ENCODE measurements at regions not wholly inside any gene's neighbourhood (a gene's known extent, or its start where the extent isn't known, plus 50 kb on each side); places are given as distances from the start of the nearest gene placed in this dataset.
"Not testable (repeated sequence)": the region's sequence is repeated elsewhere in the genome, so short reads cannot be mapped to it uniquely, and the experiment has no call there.

DNA sequence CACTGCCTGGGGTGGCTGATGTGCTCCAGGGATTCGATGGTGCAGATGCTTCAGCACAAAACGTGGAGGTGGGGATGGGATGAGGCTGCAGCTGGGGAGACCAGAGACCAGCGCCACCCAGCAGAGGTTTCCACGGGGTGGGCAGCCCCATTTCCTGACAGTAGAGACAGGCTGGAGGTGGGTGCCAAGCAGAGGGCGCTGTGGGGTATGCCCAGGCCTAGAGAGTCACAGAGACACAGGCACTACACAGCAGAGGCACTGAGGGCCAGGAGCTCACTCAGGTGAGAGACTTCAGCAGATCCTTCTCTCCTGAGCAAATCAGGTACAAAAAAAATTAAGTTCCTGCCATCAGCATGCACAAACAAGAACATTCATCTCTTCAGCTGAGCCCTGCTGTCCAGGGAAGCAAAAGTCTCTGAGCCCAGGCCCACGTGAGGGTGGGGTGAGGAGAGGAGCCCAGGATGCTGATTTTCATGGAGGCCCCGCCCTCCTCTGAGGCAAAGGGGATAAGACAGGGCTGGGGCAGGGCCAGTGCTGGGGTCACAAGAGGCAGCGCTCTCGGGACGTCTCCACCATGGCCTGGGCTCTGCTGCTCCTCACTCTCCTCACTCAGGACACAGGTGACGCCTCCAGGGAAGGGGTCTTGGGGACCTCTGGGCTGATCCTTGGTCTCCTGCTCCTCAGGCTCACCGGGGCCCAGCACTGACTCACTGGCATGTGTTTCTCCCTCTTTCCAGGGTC is 53.1 kb downstream of the GGTLC2 start:
- no peak overlapping the region for H3K4me3 Mint-ChIP-seq (ENCODE audit: low read depth)
- peaks cover 4% of the 10 kb centered on the region for H3K27me3 Mint-ChIP-seq (ENCODE audit: low read depth)
- intact Hi-C loops (cut with micrococcal nuclease): loop anchor here (10.0 kb wide), 1 partner anchor 47 kb away; no protein-coding TSS in a partner anchor
- no peaks in the 10 kb centered on the region for H3K36me3 Mint-ChIP-seq (ENCODE audit: low read depth)
- H3K27ac Mint-ChIP-seq: no peak overlapping the region
- no peak for DNase-seq (ENCODE audit: low spot score)
- no peaks in the 10 kb centered on the region for H3K9me3 Mint-ChIP-seq
- H3K4me1 Mint-ChIP-seq (ENCODE audit: low read depth): no peaks in the 10 kb centered on the region

DNA sequence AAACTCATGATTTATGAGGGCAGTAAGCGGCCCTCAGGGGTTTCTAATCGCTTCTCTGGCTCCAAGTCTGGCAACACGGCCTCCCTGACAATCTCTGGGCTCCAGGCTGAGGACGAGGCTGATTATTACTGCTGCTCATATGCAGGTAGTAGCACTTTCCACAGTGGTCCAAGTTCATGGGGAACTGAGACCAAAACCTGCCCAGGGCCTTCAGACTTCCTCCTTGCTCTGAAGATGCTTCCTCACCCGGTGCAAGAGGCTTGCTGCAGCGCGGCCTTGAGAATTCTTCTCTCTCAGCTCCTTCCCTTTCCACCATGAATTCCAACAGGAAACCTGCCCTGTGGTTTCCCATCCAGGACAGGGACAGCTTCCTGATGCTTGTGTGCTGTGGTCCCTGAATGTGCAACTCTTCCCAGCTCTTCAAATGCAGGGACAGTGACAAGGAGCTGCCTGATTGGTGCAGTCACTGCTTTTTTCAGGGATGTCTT is 53.9 kb downstream of the GGTLC2 start:
- Mint-ChIP-seq H3K4me1 (ENCODE audit: low read depth) (no peaks in the 10 kb centered on the region), H3K4me3 (ENCODE audit: low read depth) (no peak overlapping the region), H3K27ac (no peak overlapping the region), H3K36me3 (ENCODE audit: low read depth) (no peaks in the 10 kb centered on the region), H3K9me3 (no peaks in the 10 kb centered on the region), H3K27me3 (ENCODE audit: low read depth) (peaks cover 4% of the 10 kb centered on the region)
- DNase-seq (ENCODE audit: low spot score): no peak
- intact Hi-C loops (cut with micrococcal nuclease): loop anchor here (10.0 kb wide), 1 partner anchor 46 kb away; no protein-coding TSS in a partner anchor

GRCh38 chr22:22700631-22701030 is 56.2 kb downstream of the GGTLC2 start:
- Mint-ChIP-seq H3K4me1 (ENCODE audit: low read depth) (no peaks in the 10 kb centered on the region), H3K9me3 (no peaks in the 10 kb centered on the region), H3K27ac (no peak overlapping the region), H3K27me3 (ENCODE audit: low read depth) (peaks cover 4% of the 10 kb centered on the region), H3K4me3 (ENCODE audit: low read depth) (no peak overlapping the region), H3K36me3 (ENCODE audit: low read depth) (no peaks in the 10 kb centered on the region)
- DNase-seq (ENCODE audit: low spot score): no peak
- intact Hi-C loops (cut with micrococcal nuclease): no loop called here

DNA sequence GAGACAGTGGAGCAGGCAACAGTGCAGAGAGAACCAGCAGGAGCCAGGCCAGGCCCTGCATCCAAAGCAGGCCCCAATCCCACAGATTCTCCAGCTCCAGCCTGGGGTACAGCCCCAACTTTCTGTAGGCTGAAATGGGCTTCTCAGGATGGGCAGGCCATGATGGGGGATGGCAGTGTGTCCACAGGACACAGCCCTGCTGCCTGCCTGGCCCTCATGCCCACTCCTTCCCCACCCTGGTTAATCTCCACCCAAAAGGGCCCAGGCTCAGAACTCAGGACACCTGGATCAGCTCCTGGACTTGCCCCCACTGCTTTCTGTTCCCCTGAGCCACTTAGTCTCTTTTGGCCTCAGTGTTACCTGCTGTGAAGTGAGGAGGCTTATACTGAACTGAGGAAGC is 57.1 kb downstream of the GGTLC2 start:
- DNase-seq (ENCODE audit: low spot score); intact Hi-C loops (cut with micrococcal nuclease); H3K27ac Mint-ChIP-seq; H3K4me1 Mint-ChIP-seq (ENCODE audit: low read depth); H3K9me3 Mint-ChIP-seq; H3K4me3 Mint-ChIP-seq (ENCODE audit: low read depth); H3K27me3 Mint-ChIP-seq (ENCODE audit: low read depth); H3K36me3 Mint-ChIP-seq (ENCODE audit: low read depth): not testable (repeated sequence)

DNA sequence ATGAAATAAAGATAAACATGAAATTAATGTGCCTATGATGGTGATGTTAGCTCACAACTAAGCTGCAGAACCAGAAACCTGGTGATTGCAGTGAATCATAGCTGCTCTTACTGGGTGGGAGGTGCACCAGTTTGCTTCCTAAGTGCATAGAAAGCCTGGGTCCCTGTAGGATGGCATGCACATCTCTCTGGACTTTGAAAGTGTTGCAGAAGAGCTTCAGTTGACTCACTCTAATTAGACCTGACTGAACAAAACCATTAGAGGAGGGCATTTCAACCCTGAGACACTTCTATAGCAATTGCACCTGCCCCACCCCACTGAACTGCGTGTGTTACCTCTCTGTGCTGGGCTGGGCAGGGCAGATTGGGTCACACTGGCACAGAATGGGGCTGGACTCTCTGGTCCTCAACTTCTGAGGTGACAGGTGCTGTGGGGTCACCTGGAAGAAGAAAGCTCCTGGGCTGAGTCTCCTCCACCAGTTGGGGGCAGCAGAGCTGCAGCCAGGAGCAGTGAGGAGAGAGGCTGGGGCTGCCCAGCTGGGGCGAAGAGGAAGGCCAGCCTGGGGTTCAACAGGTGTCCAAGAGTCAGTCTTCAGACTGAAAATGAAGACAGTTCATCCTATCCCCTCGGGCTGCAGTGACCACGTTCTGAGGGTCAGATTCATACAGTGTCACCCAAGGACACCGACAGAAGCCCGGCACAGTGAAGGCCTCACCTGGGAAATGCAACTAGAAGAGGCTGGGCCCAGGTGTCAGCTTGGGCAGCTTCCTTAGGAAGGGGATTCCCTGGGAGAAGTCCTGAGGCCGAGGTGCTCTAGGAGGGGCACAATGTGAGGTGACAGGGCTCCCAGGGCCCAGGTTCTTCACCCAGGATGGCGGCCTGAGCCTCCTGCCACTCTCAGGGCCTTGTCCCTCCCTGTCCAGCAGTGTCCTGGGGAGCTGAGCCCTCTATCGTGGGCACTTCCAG is 58.1 kb downstream of the GGTLC2 start:
- H3K27me3 Mint-ChIP-seq (ENCODE audit: low read depth): peaks cover 2% of the 10 kb centered on the region
- intact Hi-C loops (cut with micrococcal nuclease): no loop called here
- no peak overlapping the region for H3K4me3 Mint-ChIP-seq (ENCODE audit: low read depth)
- no peaks in the 10 kb centered on the region for H3K9me3 Mint-ChIP-seq
- no peaks in the 10 kb centered on the region for H3K36me3 Mint-ChIP-seq (ENCODE audit: low read depth)
- no peak for DNase-seq (ENCODE audit: low spot score)
- no peak overlapping the region for H3K27ac Mint-ChIP-seq
- H3K4me1 Mint-ChIP-seq (ENCODE audit: low read depth): no peaks in the 10 kb centered on the region

GRCh38 chr22:22703203-22703570 is 58.8 kb downstream of the GGTLC2 start:
- intact Hi-C loops (cut with micrococcal nuclease): no loop called here
- Mint-ChIP-seq H3K36me3 (ENCODE audit: low read depth) (no peaks in the 10 kb centered on the region), H3K9me3 (no peaks in the 10 kb centered on the region), H3K27me3 (ENCODE audit: low read depth) (peaks cover 4% of the 10 kb centered on the region), H3K4me1 (ENCODE audit: low read depth) (no peaks in the 10 kb centered on the region), H3K27ac (no peak overlapping the region), H3K4me3 (ENCODE audit: low read depth) (no peak overlapping the region)
- DNase-seq (ENCODE audit: low spot score): no peak

- intact Hi-C loops (cut with micrococcal nuclease): no loop called here
- no peak for DNase-seq (ENCODE audit: low spot score)
- Mint-ChIP-seq H3K4me3 (ENCODE audit: low read depth) (no peak overlapping the region), H3K9me3 (no peaks in the 10 kb centered on the region), H3K4me1 (ENCODE audit: low read depth) (no peaks in the 10 kb centered on the region), H3K27me3 (ENCODE audit: low read depth) (peaks cover 2% of the 10 kb centered on the region), H3K27ac (no peak overlapping the region), H3K36me3 (ENCODE audit: low read depth) (no peaks in the 10 kb centered on the region)
Measured at GRCh38 chr22:22703715-22704114, 59.3 kb downstream of the GGTLC2 start.

DNA sequence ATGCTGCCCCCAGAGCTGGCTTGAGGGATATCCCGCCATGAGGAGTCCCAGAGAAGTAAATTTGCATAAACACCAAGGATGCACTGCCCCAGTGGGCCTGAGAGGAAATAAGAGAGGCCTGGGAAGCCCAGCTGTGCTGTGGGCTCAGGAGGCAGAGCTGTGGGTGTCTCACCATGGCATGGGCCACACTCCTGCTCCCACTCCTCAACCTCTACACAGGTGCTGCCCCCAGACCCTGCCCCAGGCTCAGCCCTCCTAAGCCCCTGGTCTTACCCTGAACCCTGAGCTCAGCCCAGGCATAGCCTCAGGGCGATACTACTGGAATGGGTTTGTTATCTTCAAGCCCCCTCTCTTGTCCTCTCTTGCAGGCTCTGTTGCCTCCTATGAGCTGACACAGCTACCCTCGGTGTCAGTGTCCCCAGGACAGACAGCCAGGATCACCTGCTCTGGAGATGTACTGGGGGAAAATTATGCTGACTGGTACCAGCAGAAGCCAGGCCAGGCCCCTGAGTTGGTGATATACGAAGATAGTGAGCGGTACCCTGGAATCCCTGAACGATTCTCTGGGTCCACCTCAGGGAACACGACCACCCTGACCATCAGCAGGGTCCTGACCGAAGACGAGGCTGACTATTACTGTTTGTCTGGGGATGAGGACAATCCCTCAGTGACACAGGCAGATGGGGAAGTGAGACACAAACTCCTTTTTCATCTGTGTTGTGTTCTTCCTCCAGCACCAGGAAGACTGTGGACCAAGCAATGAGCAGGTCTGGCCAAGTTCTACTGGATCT is 59.9 kb downstream of the GGTLC2 start:
- no peak overlapping the region for H3K4me3 Mint-ChIP-seq (ENCODE audit: low read depth)
- intact Hi-C loops (cut with micrococcal nuclease): no loop called here
- no peaks in the 10 kb centered on the region for H3K9me3 Mint-ChIP-seq
- H3K4me1 Mint-ChIP-seq (ENCODE audit: low read depth): no peaks in the 10 kb centered on the region
- peaks cover 2% of the 10 kb centered on the region for H3K27me3 Mint-ChIP-seq (ENCODE audit: low read depth)
- H3K36me3 Mint-ChIP-seq (ENCODE audit: low read depth): no peaks in the 10 kb centered on the region
- DNase-seq (ENCODE audit: low spot score): no peak
- no peak overlapping the region for H3K27ac Mint-ChIP-seq

- intact Hi-C loops (cut with micrococcal nuclease): no loop called here
- Mint-ChIP-seq H3K36me3 (ENCODE audit: low read depth) (no peaks in the 10 kb centered on the region), H3K4me3 (ENCODE audit: low read depth) (no peak overlapping the region), H3K4me1 (ENCODE audit: low read depth) (no peaks in the 10 kb centered on the region), H3K9me3 (no peaks in the 10 kb centered on the region), H3K27ac (no peak overlapping the region), H3K27me3 (ENCODE audit: low read depth) (peaks cover 2% of the 10 kb centered on the region)
- no peak for DNase-seq (ENCODE audit: low spot score)
Measured at GRCh38 chr22:22705328-22706100, 61.1 kb downstream of the GGTLC2 start.

DNA sequence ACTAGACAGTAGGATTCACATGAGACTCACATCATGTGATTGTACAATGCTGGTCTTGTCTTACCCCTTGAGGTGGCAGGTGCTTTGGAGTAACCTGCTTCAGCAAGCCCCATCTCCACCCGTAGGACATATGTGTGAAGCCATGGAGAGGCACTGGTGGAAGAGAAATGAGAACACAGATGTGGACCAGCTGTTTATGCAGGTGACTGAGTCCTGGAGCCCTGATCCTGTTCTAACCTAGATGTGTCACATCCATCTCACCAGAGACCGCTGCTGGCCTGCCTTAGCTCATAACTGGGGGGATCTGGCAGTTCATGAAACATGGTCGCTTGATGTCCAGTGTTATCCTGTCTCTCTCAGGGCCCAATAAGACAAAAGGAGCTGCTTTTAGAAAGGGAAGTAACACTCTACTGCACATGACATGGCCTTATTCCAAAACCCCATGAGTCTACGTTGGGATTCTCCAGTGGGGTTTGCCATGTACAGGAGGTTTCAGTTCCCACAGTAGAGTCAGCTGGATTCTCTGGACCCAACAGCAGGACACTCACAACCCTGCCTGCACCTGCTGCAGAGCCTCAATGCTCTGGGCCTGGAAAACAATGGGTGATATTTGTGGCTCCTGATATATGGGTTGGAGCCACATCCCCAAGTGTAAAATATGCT is 62.0 kb downstream of the GGTLC2 start:
- no peaks in the 10 kb centered on the region for H3K4me1 Mint-ChIP-seq (ENCODE audit: low read depth)
- DNase-seq (ENCODE audit: low spot score): no peak
- intact Hi-C loops (cut with micrococcal nuclease): no loop called here
- H3K9me3 Mint-ChIP-seq: no peaks in the 10 kb centered on the region
- no peaks in the 10 kb centered on the region for H3K36me3 Mint-ChIP-seq (ENCODE audit: low read depth)
- H3K4me3 Mint-ChIP-seq (ENCODE audit: low read depth): no peak overlapping the region
- H3K27ac Mint-ChIP-seq: no peak overlapping the region
- H3K27me3 Mint-ChIP-seq (ENCODE audit: low read depth): peaks cover 2% of the 10 kb centered on the region

DNA sequence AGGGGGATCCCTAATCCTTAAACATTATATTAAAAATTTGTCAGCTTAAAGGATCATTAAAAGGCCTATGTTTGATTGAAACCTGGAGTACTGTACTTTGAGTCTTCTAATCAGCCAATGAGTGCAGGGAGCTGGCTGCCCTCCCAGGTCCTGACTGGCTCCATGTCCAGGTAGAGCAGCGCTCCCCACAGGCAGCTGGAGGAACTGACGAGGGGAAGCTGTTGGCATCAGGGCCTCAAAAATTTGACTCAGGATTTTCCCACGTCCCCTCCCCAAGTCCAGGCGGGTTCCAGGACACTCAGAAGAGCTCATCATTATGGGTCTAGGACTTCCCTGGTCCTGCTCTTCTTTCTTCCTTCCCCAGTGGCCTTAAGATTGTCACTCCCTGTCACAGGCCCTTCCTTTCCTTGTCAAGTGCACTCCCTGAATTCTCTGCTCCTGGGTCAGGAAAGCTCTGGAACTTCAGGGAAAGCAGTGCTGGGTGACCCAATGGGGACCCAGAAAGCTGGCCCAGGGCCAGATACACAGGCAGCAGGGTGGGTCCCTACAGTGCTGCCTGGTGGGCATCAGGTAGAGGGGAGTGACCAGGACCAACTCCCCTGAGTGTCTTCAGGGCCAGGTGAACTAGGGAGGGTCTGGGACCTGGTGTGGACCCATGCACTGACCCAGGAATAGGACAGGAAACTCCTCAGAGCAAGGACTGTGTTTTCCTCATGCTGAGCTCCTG is 65.5 kb downstream of the GGTLC2 start:
- Mint-ChIP-seq H3K27ac (no peak overlapping the region), H3K4me1 (ENCODE audit: low read depth) (no peaks in the 10 kb centered on the region), H3K9me3 (no peaks in the 10 kb centered on the region), H3K36me3 (ENCODE audit: low read depth) (no peaks in the 10 kb centered on the region), H3K4me3 (ENCODE audit: low read depth) (no peak overlapping the region), H3K27me3 (ENCODE audit: low read depth) (peaks cover 2% of the 10 kb centered on the region)
- DNase-seq (ENCODE audit: low spot score): no peak
- intact Hi-C loops (cut with micrococcal nuclease): loop anchor here (5.0 kb wide), 1 partner anchor 37 kb away; no protein-coding TSS in a partner anchor
